Fibroblast of the aortic adventitia (primary cell): ENCODE measurements at regions not wholly inside any gene's neighbourhood (a gene's known extent, or its start where the extent isn't known, plus 50 kb on each side); places are given as distances from the start of the nearest gene placed in this dataset.
"Not testable (repeated sequence)": the region's sequence is repeated elsewhere in the genome, so short reads cannot be mapped to it uniquely, and the experiment has no call there.

ENCODE experiments used
- DNase-seq: peaks from one replicate; pipeline ENCODE4 v3.0.0-alpha.2; 2010; ENCODE audit warnings: low read depth
- H3K4me3 ChIP-seq: 2 replicates; pipeline ENCODE4 v1.5.1; 2011; ENCODE audit warnings: low read depth, mild to moderate bottlenecking, control low read depth, low read length, moderate library complexity
- CTCF ChIP-seq: IDR thresholded peaks from 2 replicates; pipeline ENCODE4 v1.5.1; 2011; ENCODE audit warnings: mild to moderate bottlenecking, low read length, control low read depth, inconsistent platforms; ENCODE audit not compliant: insufficient read depth

- no peak for DNase-seq
- no peak for TF ChIP-seq CTCF
- no peak overlapping the region for H3K4me3 ChIP-seq
Observed at GRCh38 chr16:80100186-80100585, 440.6 kb upstream of the DYNLRB2 start.

- TF ChIP-seq CTCF: no peak
- no peak for DNase-seq
- H3K4me3 ChIP-seq: no peak overlapping the region
Observed at GRCh38 chr16:80097098-80097497, 443.7 kb upstream of the DYNLRB2 start.

GRCh38 chr16:80092681-80093080, 448.1 kb upstream of the DYNLRB2 start:
- DNase-seq: no peak
- TF ChIP-seq CTCF: no peak
- no peak overlapping the region for H3K4me3 ChIP-seq

GRCh38 chr16:80091453-80091852, 449.3 kb upstream of the DYNLRB2 start:
- not testable (repeated sequence) for DNase-seq, H3K4me3 ChIP-seq

- H3K4me3 ChIP-seq: no peak overlapping the region
- no peak for TF ChIP-seq CTCF
- DNase-seq: no peak
Observed at GRCh38 chr16:80085606-80086005, 455.2 kb upstream of the DYNLRB2 start.

DNA sequence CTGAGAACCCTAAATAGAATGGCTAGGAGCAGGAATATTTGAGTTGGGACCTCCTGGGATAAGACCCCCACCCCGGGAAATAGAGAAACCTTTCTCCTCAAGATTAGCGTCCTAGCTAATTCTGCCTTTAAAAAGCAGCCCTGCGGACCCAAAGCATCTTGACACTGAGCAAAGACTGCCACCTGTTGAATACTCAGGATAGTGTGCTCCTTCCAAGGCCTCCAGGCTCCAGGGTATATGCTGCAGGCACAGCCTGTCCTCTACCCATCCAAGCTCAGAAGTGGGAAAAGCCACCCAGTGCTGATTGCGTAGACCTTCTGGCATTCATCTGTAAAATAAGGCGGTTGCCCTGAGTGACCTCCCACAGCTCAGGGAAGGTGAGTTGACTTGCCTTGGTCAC, 456.2 kb upstream of the DYNLRB2 start:
- no peak for TF ChIP-seq CTCF
- peak; percentile 1 for DNase-seq
- no peak overlapping the region for H3K4me3 ChIP-seq

- no peak for TF ChIP-seq CTCF
Observed at GRCh38 chr16:80084163-80084562, 456.6 kb upstream of the DYNLRB2 start.

GRCh38 chr16:80082906-80083305, 457.9 kb upstream of the DYNLRB2 start:
- no peak for TF ChIP-seq CTCF
- H3K4me3 ChIP-seq: no peak overlapping the region
- DNase-seq: no peak

More at GRCh38 chr16:80084163-80084562, 456.6 kb upstream of the DYNLRB2 start:
- H3K4me3 ChIP-seq: no peak overlapping the region
- no peak for DNase-seq
